SK-N-SH treated with all-trans-retinoic acid at 6 μM for 48 hours (cell line): ENCODE measurements at regions not wholly inside any gene's neighbourhood (a gene's known extent, or its start where the extent isn't known, plus 50 kb on each side); places are given as distances from the start of the nearest gene placed in this dataset.

Experiments
- CREB5 ChIP-seq: fragments of 250-450 bp; sonication (Bioruptor Pico); IDR thresholded peaks from 2 replicates; pipeline ENCODE4 v1.5.1; 2020; ENCODE audit warnings: low read depth, mild to moderate bottlenecking, moderate library complexity
- OSR1 ChIP-seq: fragments of 250-450 bp; sonication (Bioruptor Pico); IDR thresholded peaks from 2 replicates; pipeline ENCODE4 v1.8.0; 2022; ENCODE audit warnings: moderate library complexity, mild to moderate bottlenecking, inconsistent platforms
- PATZ1 ChIP-seq: fragments of 250-450 bp; sonication (Bioruptor Pico); IDR thresholded peaks from 2 replicates; pipeline ENCODE4 v1.8.0; 2020; ENCODE audit warnings: mild to moderate bottlenecking, moderate library complexity, borderline replicate concordance
- POU6F1 ChIP-seq: fragments of 250-450 bp; sonication (Bioruptor Pico); IDR thresholded peaks from 2 replicates; pipeline ENCODE4 v1.8.0; 2021; ENCODE audit warnings: low read depth, mild to moderate bottlenecking, moderate library complexity, borderline replicate concordance
- PPARA ChIP-seq: fragments of 250-450 bp; sonication (Bioruptor Pico); IDR thresholded peaks from 2 replicates; pipeline ENCODE4 v1.5.0; 2020; ENCODE audit warnings: mild to moderate bottlenecking, borderline replicate concordance
- TOX ChIP-seq: fragments of 250-450 bp; sonication (Bioruptor Pico); IDR thresholded peaks from 2 replicates; pipeline ENCODE4 v1.8.0; 2021; ENCODE audit warnings: mild to moderate bottlenecking, moderate library complexity, borderline replicate concordance

GRCh38 chr1:239982762-239983161 is 108.9 kb upstream of the FMN2 start:
- TF ChIP-seq POU6F1 (CRISPR knock-in tag) (no peak), OSR1 (CRISPR knock-in tag) (no peak), TOX (CRISPR knock-in tag) (no peak), PATZ1 (CRISPR knock-in tag) (no peak), PPARA (CRISPR knock-in tag) (no peak), CREB5 (CRISPR knock-in tag) (no peak)
